Gastrocnemius medialis (tissue), 4 donors: ENCODE measurements at regions not wholly inside any gene's neighbourhood (a gene's known extent, or its start where the extent isn't known, plus 50 kb on each side); places are given as distances from the start of the nearest gene placed in this dataset.
"Not testable (repeated sequence)": the region's sequence is repeated elsewhere in the genome, so short reads cannot be mapped to it uniquely, and the experiment has no call there.

ENCODE experiments used
- ATAC-seq, 2 donors: fragments of 150-250 bp; one replicate each; pipeline ENCODE4 v1.9.1; 2016
- DNase-seq, 2 donors: peaks; one replicate each; pipeline ENCODE4 v3.0.0-alpha.2; 2019
- H3K27ac ChIP-seq, 4 donors: fragments of 200-600 bp; sonication (generic); 1 replicate in 1 of 4; 2 replicates in 3 of 4; pipeline ENCODE4 v1.5.1; 2016 to 2018; ENCODE audit warnings: mild to moderate bottlenecking in 2 of 4, moderate library complexity in 1 of 4
- H3K27me3 ChIP-seq, 3 donors: fragments of 200-600 bp; sonication (generic) in 2 of 3; 1 replicate in 1 of 3; 2 replicates in 2 of 3; pipeline versions ENCODE4 v1.5.1 to v1.6.0; 2016 to 2019; ENCODE audit warnings: mild to moderate bottlenecking in 1 of 3, moderate library complexity in 1 of 3
- H3K36me3 ChIP-seq, 2 donors: fragments of 200-600 bp; sonication (generic) in 1 of 2; one replicate each; pipeline ENCODE4 v1.5.1; 2017 to 2018
- H3K4me1 ChIP-seq, 2 donors: fragments of 200-600 bp; sonication (generic) in 1 of 2; one replicate each; pipeline ENCODE4 v1.5.1; 2016 to 2017; ENCODE audit warnings: mild to moderate bottlenecking in 2 of 2
- H3K4me3 ChIP-seq, 4 donors: fragments of 200-600 bp; sonication (generic) in 3 of 4; 1 replicate in 1 of 4; 2 replicates in 3 of 4; pipeline ENCODE4 v1.5.1; 2016 to 2019; ENCODE audit warnings: mild to moderate bottlenecking in 2 of 4
- H3K9me3 ChIP-seq, 3 donors: fragments of 200-600 bp; sonication (generic) in 2 of 3; 1 replicate in 1 of 3; 2 replicates in 2 of 3; pipeline ENCODE4 v1.5.1; 2016 to 2019
- CTCF ChIP-seq, 5 experiments: fragments of 450-650 bp in 3 of 5; fragments of 200-600 bp in 2 of 5; sonication (generic) in 2 of 5; IDR thresholded peaks in 4 of 5; conservative IDR thresholded peaks in 1 of 5; 1 replicate in 4 of 5; 2 replicates in 1 of 5; pipeline ENCODE4 v1.5.1; 2016 to 2019; ENCODE audit warnings: antibody characterized with exemption in 5 of 5, mild to moderate bottlenecking in 3 of 5, moderate library complexity in 3 of 5
- POLR2A ChIP-seq, 2 donors: fragments of 450-650 bp; IDR thresholded peaks; one replicate each; pipeline ENCODE4 v1.6.1; 2017; ENCODE audit warnings: antibody characterized with exemption in 2 of 2, mild to moderate bottlenecking in 2 of 2, moderate library complexity in 2 of 2
- in situ Hi-C, 4 donors: fragments of 200-750 bp; cut with MboI; loops; one replicate each; pipeline versions ENCODE4 v1.15.0 to v1.8.0; 2017; ENCODE audit warnings: low sequenced_read_pairs in 4 of 4
- intact Hi-C: fragments of 100-400 bp; cut with DNase I; formaldehyde crosslinking; loops from one replicate; pipeline ENCODE4 v1.15.1; 2023; ENCODE audit warnings: low total_unique reads

- no peak for ATAC-seq
- in situ Hi-C loops = loop anchor here in 2 of 4 donors (25.0 kb wide), 1 partner anchor 1869 kb away; no protein-coding TSS in a partner anchor
These were observed 973.6 kb downstream of the EPHA3 start for GRCh38 chr3:90080988-90081387.

GRCh38 chr3:90086297-90086696 lies 978.9 kb downstream of the EPHA3 start:
- DNase-seq, H3K9me3 ChIP-seq, ATAC-seq, H3K27me3 ChIP-seq, H3K4me3 ChIP-seq, intact Hi-C loops, H3K4me1 ChIP-seq, H3K27ac ChIP-seq, H3K36me3 ChIP-seq: not testable (repeated sequence)
- in situ Hi-C loops = loop anchor here in 2 of 4 donors (25.0 kb wide), 1 partner anchor 1874 kb away; no protein-coding TSS in a partner anchor

More at GRCh38 chr3:90080988-90081387, 973.6 kb downstream of the EPHA3 start:
- intact Hi-C loops = no loop called here
- Histone ChIP-seq H3K4me3 (no peak overlapping the region), H3K36me3 (no peaks in the 10 kb centered on the region), H3K27ac (no peak overlapping the region), H3K27me3 (no peaks in the 10 kb centered on the region), H3K4me1 (no peaks in the 10 kb centered on the region), H3K9me3 (no peaks in the 10 kb centered on the region)
- no peak for TF ChIP-seq CTCF (IDR thresholded peaks at IDR 0.05 in 4 of 5, conservative IDR thresholded peaks at IDR 0.05 in 1 of 5)
- no peak for TF ChIP-seq POLR2A (IDR thresholded peaks at IDR 0.05)
- DNase-seq = no peak

- no peak for DNase-seq
- Histone ChIP-seq H3K4me1 (no peaks in the 10 kb centered on the region), H3K27ac (no peak overlapping the region), H3K9me3 (no peaks in the 10 kb centered on the region), H3K27me3 (no peaks in the 10 kb centered on the region), H3K36me3 (no peaks in the 10 kb centered on the region), H3K4me3 (no peak overlapping the region)
- in situ Hi-C loops (loop anchor here in 2 of 4 donors (25.0 kb wide), 1 partner anchor 1875 kb away; no protein-coding TSS in a partner anchor), intact Hi-C loops (no loop called here)
- TF ChIP-seq CTCF (IDR thresholded peaks at IDR 0.05 in 4 of 5, conservative IDR thresholded peaks at IDR 0.05 in 1 of 5) (no peak), POLR2A (IDR thresholded peaks at IDR 0.05) (no peak)
- ATAC-seq = no peak
These were observed 980.3 kb downstream of the EPHA3 start for GRCh38 chr3:90087703-90088102.

- Histone ChIP-seq H3K27me3 (no peaks in the 10 kb centered on the region), H3K4me3 (no peak overlapping the region), H3K36me3 (no peaks in the 10 kb centered on the region), H3K9me3 (no peaks in the 10 kb centered on the region), H3K27ac (no peak overlapping the region), H3K4me1 (no peaks in the 10 kb centered on the region)
- DNase-seq (no peak), ATAC-seq (no peak)
- intact Hi-C loops (no loop called here), in situ Hi-C loops (loop anchor here in 2 of 4 donors (25.0 kb wide), 1 partner anchor 1879 kb away; no protein-coding TSS in a partner anchor)
- TF ChIP-seq CTCF (IDR thresholded peaks at IDR 0.05 in 4 of 5, conservative IDR thresholded peaks at IDR 0.05 in 1 of 5) = peak in 2 of 5 experiments; percentile 9 to 30
- TF ChIP-seq POLR2A (IDR thresholded peaks at IDR 0.05) = no peak
These were observed 984.1 kb downstream of the EPHA3 start for GRCh38 chr3:90091549-90091948.

- H3K4me1 ChIP-seq = no peaks in the 10 kb centered on the region
- no peaks in the 10 kb centered on the region for H3K27me3 ChIP-seq
- ATAC-seq (no peak), DNase-seq (no peak)
- in situ Hi-C loops (loop anchor here in 2 of 4 donors (25.0 kb wide), 1 partner anchor 1881 kb away; no protein-coding TSS in a partner anchor), intact Hi-C loops (no loop called here)
- TF ChIP-seq POLR2A (IDR thresholded peaks at IDR 0.05) = no peak
- TF ChIP-seq CTCF (IDR thresholded peaks at IDR 0.05 in 4 of 5, conservative IDR thresholded peaks at IDR 0.05 in 1 of 5) = peak in 2 of 5 experiments; percentile 12 to 32
- H3K27ac ChIP-seq = no peak overlapping the region
- no peaks in the 10 kb centered on the region for H3K9me3 ChIP-seq
- no peak overlapping the region for H3K4me3 ChIP-seq
- no peaks in the 10 kb centered on the region for H3K36me3 ChIP-seq
These were observed 985.6 kb downstream of the EPHA3 start for GRCh38 chr3:90092994-90093393.
